ENCODE measurements at regions not wholly inside any gene's neighbourhood (a gene's known extent, or its start where the extent isn't known, plus 50 kb on each side); places are given as distances from the start of the nearest gene placed in this dataset.

- H3K27me3 ChIP-seq (ENCODE audit: control insufficient read depth in 2 of 2, insufficient read depth in 2 of 2, low read length in 2 of 2) = peaks cover 62 to 94% of the 10 kb centered on the region in 2 experiments
- no peaks in the 10 kb centered on the region for H3K9me1 ChIP-seq (ENCODE audit: control insufficient read depth, insufficient read depth, low read length)
- intact Hi-C loops (cut with micrococcal nuclease) (no loop called here), in situ Hi-C loops (cut with MboI) (no loop called here)
- no peak overlapping the region for H3K9ac ChIP-seq (ENCODE audit: insufficient read depth in 1 of 2, low read depth in 2 of 2, low read length in 2 of 2)
- no peak overlapping the region for H2AFZ ChIP-seq (ENCODE audit: low read depth, low read length)
- H3K36me3 ChIP-seq (ENCODE audit: control insufficient read depth, insufficient read depth, low read length) = no peaks in the 10 kb centered on the region
- H3K4me1 ChIP-seq (replicated peaks in 1 of 2; ENCODE audit: control insufficient read depth in 2 of 2, insufficient read depth in 2 of 2, low read length in 2 of 2) = peaks cover 0 to 19% of the 10 kb centered on the region in 2 experiments; a peak in 2 of 5 replicates
- TF ChIP-seq ZNF780A (CRISPR knock-in tag; IDR thresholded peaks at IDR 0.05) = no peak
- TF ChIP-seq SNRNP70 (optimal IDR thresholded peaks at IDR 0.05; ENCODE audit: low read depth, low read length) = no peak
- no peak for TF ChIP-seq PCBP1 (IDR thresholded peaks at IDR 0.05; ENCODE audit: low read depth, low read length, poor library complexity, severe bottlenecking)
- no peak for TF ChIP-seq KAT8 (IDR thresholded peaks at IDR 0.05; ENCODE audit: low read depth)
- no peak for TF ChIP-seq PPARD (CRISPR knock-in tag; IDR thresholded peaks at IDR 0.05)
- no peak for TF ChIP-seq ATF1 (CRISPR knock-in tag; IDR thresholded peaks at IDR 0.05)
- no peak for TF ChIP-seq ATF1 (tag; IDR thresholded peaks at IDR 0.05)
- TF ChIP-seq POLR3A (IDR thresholded peaks at IDR 0.05; ENCODE audit: borderline replicate concordance, extremely low read depth, insufficient read depth, insufficient read length) = no peak
- TF ChIP-seq NKRF (IDR thresholded peaks at IDR 0.05; ENCODE audit: borderline replicate concordance) = no peak
- TF ChIP-seq SMAD1 (IDR thresholded peaks at IDR 0.05; ENCODE audit: low read depth, low read length, partially characterized antibody) = no peak
- TF ChIP-seq MCM3 (IDR thresholded peaks at IDR 0.05) = no peak
- no peak for TF ChIP-seq HLTF (IDR thresholded peaks at IDR 0.05)
- TF ChIP-seq BRF2 (IDR thresholded peaks at IDR 0.05; ENCODE audit: borderline replicate concordance, insufficient read depth, insufficient read length) = no peak
- CTCF ChIA-PET (ENCODE audit: low intra/inter-chr PET ratio) = no interaction called here
- H3K4me2 ChIP-seq (ENCODE audit: insufficient read depth, low read length) = no peak overlapping the region
- POLR2A ChIA-PET = interaction anchor here (0.5 to 0.9 kb wide), 2 partner anchors 29 to 115 kb away, joined by 3 read pairs; no protein-coding TSS in a partner anchor
- H4K20me1 ChIP-seq (replicated peaks; ENCODE audit: control insufficient read depth, insufficient read depth, low read length) = peaks cover 15% of the 10 kb centered on the region; the same call in 1 of the 2 replicates
- WGBS (ENCODE audit: insufficient coverage, low coverage, missing lambda C conversion rate) = 2% methylated on average over 20 of the region's 20 CpGs
- BruUV-seq (replicated peaks) = no TSS peak
- ATAC-seq = no peak
- no peak overlapping the region for H3K27ac ChIP-seq (ENCODE audit: extremely low read depth, low read depth, low read length)
- no peaks in the 10 kb centered on the region for H3K9me3 ChIP-seq (replicated peaks; ENCODE audit: control insufficient read depth, insufficient read depth, low read depth, low read length)
- no peak for DNase-seq (ENCODE audit: extremely low read depth in 1 of 4, low spot score in 3 of 4)
- H3K79me2 ChIP-seq (ENCODE audit: control insufficient read depth, insufficient read depth, low read length) = no peaks in the 10 kb centered on the region
- FAIRE-seq = no peak
- no peak overlapping the region for H3K4me3 ChIP-seq
Measured at GRCh38 chr2:10501980-10502802, 54.1 kb upstream of the ODC1 start.
